Pulmonary artery endothelial cell (primary cell): ENCODE measurements at regions not wholly inside any gene's neighbourhood (a gene's known extent, or its start where the extent isn't known, plus 50 kb on each side); places are given as distances from the start of the nearest gene placed in this dataset.

Experiments used
- DNase-seq: peaks from one replicate; pipeline ENCODE4 v3.0.0-alpha.2; 2011; ENCODE audit warnings: low read depth, low spot score

- no peak for DNase-seq
Observed at GRCh38 chr11:11789735-11790369, 51.9 kb upstream of the USP47 start.

- no peak for DNase-seq
Observed at GRCh38 chr11:11788063-11788710, 53.6 kb upstream of the USP47 start.

- DNase-seq = peak; percentile 17
Observed at GRCh38 chr11:11787305-11788062, 54.3 kb upstream of the USP47 start.

GRCh38 chr11:11786771-11787170, 55.0 kb upstream of the USP47 start:
- DNase-seq = no peak

GRCh38 chr11:11786234-11786633, 55.5 kb upstream of the USP47 start:
- DNase-seq = no peak

GRCh38 chr11:11782532-11783110, 59.2 kb upstream of the USP47 start:
- no peak for DNase-seq

- DNase-seq = no peak
Observed at GRCh38 chr11:11780858-11781257, 60.9 kb upstream of the USP47 start.

- DNase-seq = no peak
Observed at GRCh38 chr11:11779975-11780374, 61.8 kb upstream of the USP47 start.

GRCh38 chr11:11777897-11778296, 63.9 kb upstream of the USP47 start:
- no peak for DNase-seq

GRCh38 chr11:11776714-11777113, 65.1 kb upstream of the USP47 start:
- DNase-seq = no peak

GRCh38 chr11:11774928-11775327, 66.8 kb upstream of the USP47 start:
- no peak for DNase-seq

GRCh38 chr11:11772865-11773515, 68.8 kb upstream of the USP47 start:
- DNase-seq = no peak

- DNase-seq = no peak
Observed at GRCh38 chr11:11770921-11771486, 70.8 kb upstream of the USP47 start.

GRCh38 chr11:11770296-11770695, 71.5 kb upstream of the USP47 start:
- no peak for DNase-seq

GRCh38 chr11:11769782-11770181, 72.0 kb upstream of the USP47 start:
- DNase-seq = no peak

- DNase-seq = no peak
Observed at GRCh38 chr11:11769362-11769761, 72.4 kb upstream of the USP47 start.

- DNase-seq = no peak
Observed at GRCh38 chr11:11764423-11764803, 77.4 kb upstream of the USP47 start.

- DNase-seq = no peak
Observed at GRCh38 chr11:11763796-11764422, 77.9 kb upstream of the USP47 start.

GRCh38 chr11:11760838-11761237, 80.9 kb upstream of the USP47 start:
- no peak for DNase-seq

GRCh38 chr11:11758603-11759196, 83.1 kb upstream of the USP47 start:
- no peak for DNase-seq

- DNase-seq = no peak
Observed at GRCh38 chr11:11757909-11758308, 83.9 kb upstream of the USP47 start.
